ENCODE measurements at regions not wholly inside any gene's neighbourhood (a gene's known extent, or its start where the extent isn't known, plus 50 kb on each side); places are given as distances from the start of the nearest gene placed in this dataset.

DNA sequence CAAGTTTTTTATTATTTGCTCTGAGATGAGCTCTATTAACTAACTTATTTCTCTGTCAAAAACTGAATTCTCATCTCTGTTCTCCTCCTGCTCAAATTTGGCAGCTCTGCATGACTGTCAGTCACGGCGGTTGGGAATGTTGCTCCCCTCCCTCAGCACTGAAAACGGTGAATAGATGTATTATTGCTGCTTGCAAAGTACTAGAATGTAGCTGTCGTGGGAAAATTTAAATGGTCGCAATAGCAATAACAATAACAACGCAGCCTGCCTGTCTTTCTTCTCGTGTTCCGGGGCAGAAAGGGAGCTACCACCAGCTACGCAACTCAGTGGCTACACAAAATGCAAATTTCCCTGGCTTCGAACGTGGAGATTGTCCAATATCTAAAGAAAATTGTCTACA is 125.6 kb upstream of the FRY start:
- WGBS (ENCODE audit: low lambda C conversion rate), result 78% methylated on average over 11 of the region's 11 CpGs
- no peaks in the 10 kb centered on the region for H3K36me3 ChIP-seq (replicated peaks in 1 of 2; ENCODE audit: control insufficient read depth in 1 of 2, insufficient read depth in 2 of 2, low read length in 1 of 2)
- ChIA-PET POLR2A (no interaction called here), CTCF (interaction anchor here (0.8 to 1.7 kb wide), 5 partner anchors 8 to 1637 kb away, joined by 3 to 5 read pairs (median 3); no protein-coding TSS in a partner anchor)
- no peak overlapping the region for H3K4me2 ChIP-seq
- no peak overlapping the region for H3K9ac ChIP-seq
- H3K9me3 ChIP-seq, result no peaks in the 10 kb centered on the region
- no peaks in the 10 kb centered on the region; a peak in 2 of 4 replicates for H3K4me1 ChIP-seq (ENCODE audit: control insufficient read depth in 1 of 2, insufficient read depth in 2 of 2, low read depth in 1 of 2, low read length in 1 of 2)
- H3F3A ChIP-seq (replicated peaks; ENCODE audit: insufficient read depth), result no peaks in the 10 kb centered on the region
- no peak overlapping the region for H2AFZ ChIP-seq (ENCODE audit: low read depth)
- TF ChIP-seq, protein P1, sequence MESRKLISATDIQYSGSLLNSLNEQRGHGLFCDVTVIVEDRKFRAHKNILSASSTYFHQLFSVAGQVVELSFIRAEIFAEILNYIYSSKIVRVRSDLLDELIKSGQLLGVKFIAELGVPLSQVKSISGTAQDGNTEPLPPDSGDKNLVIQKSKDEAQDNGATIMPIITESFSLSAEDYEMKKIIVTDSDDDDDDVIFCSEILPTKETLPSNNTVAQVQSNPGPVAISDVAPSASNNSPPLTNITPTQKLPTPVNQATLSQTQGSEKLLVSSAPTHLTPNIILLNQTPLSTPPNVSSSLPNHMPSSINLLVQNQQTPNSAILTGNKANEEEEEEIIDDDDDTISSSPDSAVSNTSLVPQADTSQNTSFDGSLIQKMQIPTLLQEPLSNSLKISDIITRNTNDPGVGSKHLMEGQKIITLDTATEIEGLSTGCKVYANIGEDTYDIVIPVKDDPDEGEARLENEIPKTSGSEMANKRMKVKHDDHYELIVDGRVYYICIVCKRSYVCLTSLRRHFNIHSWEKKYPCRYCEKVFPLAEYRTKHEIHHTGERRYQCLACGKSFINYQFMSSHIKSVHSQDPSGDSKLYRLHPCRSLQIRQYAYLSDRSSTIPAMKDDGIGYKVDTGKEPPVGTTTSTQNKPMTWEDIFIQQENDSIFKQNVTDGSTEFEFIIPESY (IDR thresholded peaks at IDR 0.05; ENCODE audit: borderline replicate concordance, low read depth), result no peak
- TF ChIP-seq EP300 (IDR thresholded peaks at IDR 0.05; ENCODE audit: borderline replicate concordance in 1 of 2, low read depth in 1 of 2, low read length in 1 of 2) (no peak), CHD2 (IDR thresholded peaks at IDR 0.05; ENCODE audit: low read length, partially characterized antibody) (no peak), FOXM1 (IDR thresholded peaks at IDR 0.05; ENCODE audit: low read depth) (no peak), TEAD4 (IDR thresholded peaks at IDR 0.05; ENCODE audit: borderline replicate concordance, insufficient read depth) (no peak), SMC3 (IDR thresholded peaks at IDR 0.05; ENCODE audit: low read depth, low read length) (no peak), FOXJ3 (CRISPR knock-in tag; IDR thresholded peaks at IDR 0.05) (no peak), TCF12 (IDR thresholded peaks at IDR 0.05) (no peak)
- TF ChIP-seq, protein P2, sequence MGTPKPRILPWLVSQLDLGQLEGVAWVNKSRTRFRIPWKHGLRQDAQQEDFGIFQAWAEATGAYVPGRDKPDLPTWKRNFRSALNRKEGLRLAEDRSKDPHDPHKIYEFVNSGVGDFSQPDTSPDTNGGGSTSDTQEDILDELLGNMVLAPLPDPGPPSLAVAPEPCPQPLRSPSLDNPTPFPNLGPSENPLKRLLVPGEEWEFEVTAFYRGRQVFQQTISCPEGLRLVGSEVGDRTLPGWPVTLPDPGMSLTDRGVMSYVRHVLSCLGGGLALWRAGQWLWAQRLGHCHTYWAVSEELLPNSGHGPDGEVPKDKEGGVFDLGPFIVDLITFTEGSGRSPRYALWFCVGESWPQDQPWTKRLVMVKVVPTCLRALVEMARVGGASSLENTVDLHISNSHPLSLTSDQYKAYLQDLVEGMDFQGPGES (IDR thresholded peaks at IDR 0.05; ENCODE audit: low read depth, low read length), result no peak
- TF ChIP-seq, protein P3, sequence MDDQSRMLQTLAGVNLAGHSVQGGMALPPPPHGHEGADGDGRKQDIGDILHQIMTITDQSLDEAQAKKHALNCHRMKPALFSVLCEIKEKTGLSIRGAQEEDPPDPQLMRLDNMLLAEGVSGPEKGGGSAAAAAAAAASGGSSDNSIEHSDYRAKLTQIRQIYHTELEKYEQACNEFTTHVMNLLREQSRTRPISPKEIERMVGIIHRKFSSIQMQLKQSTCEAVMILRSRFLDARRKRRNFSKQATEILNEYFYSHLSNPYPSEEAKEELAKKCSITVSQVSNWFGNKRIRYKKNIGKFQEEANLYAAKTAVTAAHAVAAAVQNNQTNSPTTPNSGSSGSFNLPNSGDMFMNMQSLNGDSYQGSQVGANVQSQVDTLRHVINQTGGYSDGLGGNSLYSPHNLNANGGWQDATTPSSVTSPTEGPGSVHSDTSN (IDR thresholded peaks at IDR 0.05), result no peak
- H3K27ac ChIP-seq (ENCODE audit: low read depth in 2 of 2, low read length in 1 of 2), result no peak overlapping the region
- H3K27me3 ChIP-seq (ENCODE audit: insufficient read depth), result no peaks in the 10 kb centered on the region
- DNase-seq, result no peak
- no peaks in the 10 kb centered on the region for H3K79me2 ChIP-seq (ENCODE audit: insufficient read depth)
- no peaks in the 10 kb centered on the region for H3K9me2 ChIP-seq
- H3K4me3 ChIP-seq (ENCODE audit: low read depth in 2 of 2, low read length in 1 of 2), result no peak overlapping the region
- no peaks in the 10 kb centered on the region for H4K20me1 ChIP-seq (ENCODE audit: insufficient read depth)

DNA sequence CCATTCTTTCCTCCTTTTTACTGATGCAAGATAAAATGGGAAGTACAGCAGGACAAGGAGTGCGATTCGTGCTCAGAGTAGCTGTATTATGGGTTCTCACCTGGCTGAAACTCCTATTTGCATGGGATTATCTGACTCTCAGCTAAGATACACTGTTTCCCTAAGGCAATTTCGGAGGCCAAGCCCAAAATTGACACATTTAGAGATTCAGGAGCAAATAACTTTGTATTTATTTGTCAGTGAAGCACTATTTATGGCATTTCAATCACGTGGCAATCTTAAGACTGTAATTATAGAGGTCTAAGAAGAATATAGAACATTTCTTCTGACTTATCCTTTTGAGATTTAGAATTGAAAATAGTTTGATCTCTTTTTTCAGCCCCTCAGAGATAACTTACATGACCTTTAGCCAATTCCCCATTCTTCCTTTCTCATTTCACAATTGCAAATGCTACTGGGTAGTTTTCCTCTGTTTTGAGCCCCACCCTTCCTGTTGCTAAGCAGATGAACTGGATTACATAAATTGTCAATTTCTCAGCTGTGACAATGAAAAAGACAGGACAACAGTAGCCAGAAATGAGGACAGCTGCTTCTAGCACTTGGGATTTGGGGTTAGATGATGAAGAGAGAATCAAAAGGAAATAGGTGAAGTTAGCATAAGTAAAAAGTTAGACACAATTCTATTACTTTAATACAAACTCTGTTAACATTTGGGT is 122.7 kb upstream of the FRY start:
- TF ChIP-seq, protein P4, sequence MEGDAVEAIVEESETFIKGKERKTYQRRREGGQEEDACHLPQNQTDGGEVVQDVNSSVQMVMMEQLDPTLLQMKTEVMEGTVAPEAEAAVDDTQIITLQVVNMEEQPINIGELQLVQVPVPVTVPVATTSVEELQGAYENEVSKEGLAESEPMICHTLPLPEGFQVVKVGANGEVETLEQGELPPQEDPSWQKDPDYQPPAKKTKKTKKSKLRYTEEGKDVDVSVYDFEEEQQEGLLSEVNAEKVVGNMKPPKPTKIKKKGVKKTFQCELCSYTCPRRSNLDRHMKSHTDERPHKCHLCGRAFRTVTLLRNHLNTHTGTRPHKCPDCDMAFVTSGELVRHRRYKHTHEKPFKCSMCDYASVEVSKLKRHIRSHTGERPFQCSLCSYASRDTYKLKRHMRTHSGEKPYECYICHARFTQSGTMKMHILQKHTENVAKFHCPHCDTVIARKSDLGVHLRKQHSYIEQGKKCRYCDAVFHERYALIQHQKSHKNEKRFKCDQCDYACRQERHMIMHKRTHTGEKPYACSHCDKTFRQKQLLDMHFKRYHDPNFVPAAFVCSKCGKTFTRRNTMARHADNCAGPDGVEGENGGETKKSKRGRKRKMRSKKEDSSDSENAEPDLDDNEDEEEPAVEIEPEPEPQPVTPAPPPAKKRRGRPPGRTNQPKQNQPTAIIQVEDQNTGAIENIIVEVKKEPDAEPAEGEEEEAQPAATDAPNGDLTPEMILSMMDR (IDR thresholded peaks at IDR 0.05), result no peak
- TF ChIP-seq, protein P2 (IDR thresholded peaks at IDR 0.05; ENCODE audit: low read depth, low read length), result no peak
- TF ChIP-seq TCF12 (IDR thresholded peaks at IDR 0.05) (no peak), RCOR1 (IDR thresholded peaks at IDR 0.05; ENCODE audit: low read length) (no peak), SMC3 (IDR thresholded peaks at IDR 0.05; ENCODE audit: low read depth, low read length) (no peak)
- TF ChIP-seq, protein P5, sequence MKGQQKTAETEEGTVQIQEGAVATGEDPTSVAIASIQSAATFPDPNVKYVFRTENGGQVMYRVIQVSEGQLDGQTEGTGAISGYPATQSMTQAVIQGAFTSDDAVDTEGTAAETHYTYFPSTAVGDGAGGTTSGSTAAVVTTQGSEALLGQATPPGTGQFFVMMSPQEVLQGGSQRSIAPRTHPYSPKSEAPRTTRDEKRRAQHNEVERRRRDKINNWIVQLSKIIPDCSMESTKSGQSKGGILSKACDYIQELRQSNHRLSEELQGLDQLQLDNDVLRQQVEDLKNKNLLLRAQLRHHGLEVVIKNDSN (IDR thresholded peaks at IDR 0.05; ENCODE audit: borderline replicate concordance, low read depth), result no peak
- Histone ChIP-seq H3K27me3 (ENCODE audit: insufficient read depth) (no peaks in the 10 kb centered on the region), H3K4me1 (ENCODE audit: control insufficient read depth in 1 of 2, insufficient read depth in 2 of 2, low read depth in 1 of 2, low read length in 1 of 2) (peaks cover 0 to 14% of the 10 kb centered on the region in 2 experiments; a peak in 2 of 4 replicates), H3K9me3 (no peaks in the 10 kb centered on the region), H2AFZ (ENCODE audit: low read depth) (no peak overlapping the region), H3K36me3 (replicated peaks in 1 of 2; ENCODE audit: control insufficient read depth in 1 of 2, insufficient read depth in 2 of 2, low read length in 1 of 2) (no peaks in the 10 kb centered on the region), H3K9ac (no peak overlapping the region), H3F3A (replicated peaks; ENCODE audit: insufficient read depth) (no peaks in the 10 kb centered on the region), H3K79me2 (ENCODE audit: insufficient read depth) (no peaks in the 10 kb centered on the region), H3K4me2 (no peak overlapping the region), H4K20me1 (ENCODE audit: insufficient read depth) (no peaks in the 10 kb centered on the region), H3K4me3 (ENCODE audit: low read depth in 2 of 2, low read length in 1 of 2) (no peak overlapping the region), H3K27ac (ENCODE audit: low read depth in 2 of 2, low read length in 1 of 2) (no peak overlapping the region), H3K9me2 (no peaks in the 10 kb centered on the region)
- DNase-seq, result no peak
- CTCF ChIA-PET, result interaction anchor here (0.7 to 3.2 kb wide), 32 partner anchors 8 to 677 kb away, joined by 3 to 48 read pairs (median 8); partner anchors contain the start of genes BRCA2, PDS5B and ZAR1L
- POLR2A ChIA-PET, result no interaction called here
- 55% methylated on average over 4 of the region's 4 CpGs for WGBS (ENCODE audit: low lambda C conversion rate)
